HEK293 (cell line): ENCODE measurements at regions not wholly inside any gene's neighbourhood (a gene's known extent, or its start where the extent isn't known, plus 50 kb on each side); places are given as distances from the start of the nearest gene placed in this dataset.
"Not testable (repeated sequence)": the region's sequence is repeated elsewhere in the genome, so short reads cannot be mapped to it uniquely, and the experiment has no call there.

ENCODE experiments used
- CTCF ChIP-seq: fragments of 450-650 bp; formaldehyde crosslinking; IDR thresholded peaks from 2 replicates; pipeline ENCODE4 v1.5.1; 2016; ENCODE audit warnings: missing biosample characterization, missing genetic modification characterization
- KLF16 ChIP-seq: fragments of 450-650 bp; formaldehyde crosslinking; IDR thresholded peaks from 2 replicates; pipeline ENCODE4 v1.5.1; 2017; ENCODE audit warnings: missing biosample characterization, missing genetic modification characterization
- OSR2 ChIP-seq: fragments of 450-650 bp; formaldehyde crosslinking; IDR thresholded peaks from 2 replicates; pipeline ENCODE4 v1.5.1; 2016; ENCODE audit warnings: missing biosample characterization, missing genetic modification characterization
- ZNF292 ChIP-seq: fragments of 450-650 bp; formaldehyde crosslinking; IDR thresholded peaks from 2 replicates; pipeline ENCODE4 v1.5.1; 2016; ENCODE audit warnings: low read depth, missing biosample characterization, missing genetic modification characterization, borderline replicate concordance
- ZNF394 ChIP-seq: fragments of 450-650 bp; formaldehyde crosslinking; IDR thresholded peaks from 2 replicates; pipeline ENCODE4 v1.5.1; 2016; ENCODE audit warnings: missing biosample characterization, missing genetic modification characterization, mild to moderate bottlenecking, moderate library complexity, borderline replicate concordance
- ZNF433 ChIP-seq: fragments of 450-650 bp; formaldehyde crosslinking; IDR thresholded peaks from 2 replicates; pipeline ENCODE4 v1.5.1; 2016; ENCODE audit warnings: missing biosample characterization, missing genetic modification characterization, low read depth
- ZNF585B ChIP-seq: fragments of 450-650 bp; formaldehyde crosslinking; IDR thresholded peaks from 2 replicates; pipeline ENCODE4 v1.5.1; 2016; ENCODE audit warnings: missing biosample characterization, missing genetic modification characterization
- ZNF704 ChIP-seq: fragments of 450-650 bp; formaldehyde crosslinking; IDR thresholded peaks from 2 replicates; pipeline ENCODE4 v1.5.1; 2016; ENCODE audit warnings: missing biosample characterization, missing genetic modification characterization
- ZNF791 ChIP-seq: fragments of 450-650 bp; formaldehyde crosslinking; IDR thresholded peaks from 2 replicates; pipeline ENCODE4 v1.5.1; 2016; ENCODE audit warnings: missing biosample characterization, missing genetic modification characterization

GRCh38 chr21:6118336-6118735, 4403.0 kb upstream of the TPTE start:
- not testable (repeated sequence) for TF ChIP-seq CTCF (tag by site-specific recombination); OSR2; ZNF394; ZNF791 (tag by site-specific recombination); ZNF292 (tag by site-specific recombination); ZNF585B (tag by site-specific recombination); KLF16 (tag by site-specific recombination); ZNF433 (tag by site-specific recombination); ZNF704
